ENCODE measurements at regions not wholly inside any gene's neighbourhood (a gene's known extent, or its start where the extent isn't known, plus 50 kb on each side); places are given as distances from the start of the nearest gene placed in this dataset.
"Not testable (repeated sequence)": the region's sequence is repeated elsewhere in the genome, so short reads cannot be mapped to it uniquely, and the experiment has no call there.

GRCh38 chr2:126050991-126051736 lies 604.8 kb upstream of the GYPC start (continued):
- TF ChIP-seq ZNF462 (CRISPR knock-in tag; IDR thresholded peaks at IDR 0.05) = no peak
- no peak for TF ChIP-seq EZH2phosphoT487 (IDR thresholded peaks at IDR 0.05; ENCODE audit: unreplicated experiment)
- no peak for TF ChIP-seq ETS1 (IDR thresholded peaks at IDR 0.05)
- TF ChIP-seq ZNF331 (CRISPR knock-in tag; IDR thresholded peaks at IDR 0.05; ENCODE audit: low read depth) = no peak
- no peak for TF ChIP-seq STAT1 (IDR thresholded peaks at IDR 0.05; ENCODE audit: unreplicated experiment)
- TF ChIP-seq CREB1 (CRISPR knock-in tag; IDR thresholded peaks at IDR 0.05; ENCODE audit: low read depth) = no peak
- no peak for TF ChIP-seq JUNB (IDR thresholded peaks at IDR 0.05; ENCODE audit: unreplicated experiment)
- TF ChIP-seq EZH2 (IDR thresholded peaks at IDR 0.05; ENCODE audit: low read depth, unreplicated experiment) = no peak

DNA sequence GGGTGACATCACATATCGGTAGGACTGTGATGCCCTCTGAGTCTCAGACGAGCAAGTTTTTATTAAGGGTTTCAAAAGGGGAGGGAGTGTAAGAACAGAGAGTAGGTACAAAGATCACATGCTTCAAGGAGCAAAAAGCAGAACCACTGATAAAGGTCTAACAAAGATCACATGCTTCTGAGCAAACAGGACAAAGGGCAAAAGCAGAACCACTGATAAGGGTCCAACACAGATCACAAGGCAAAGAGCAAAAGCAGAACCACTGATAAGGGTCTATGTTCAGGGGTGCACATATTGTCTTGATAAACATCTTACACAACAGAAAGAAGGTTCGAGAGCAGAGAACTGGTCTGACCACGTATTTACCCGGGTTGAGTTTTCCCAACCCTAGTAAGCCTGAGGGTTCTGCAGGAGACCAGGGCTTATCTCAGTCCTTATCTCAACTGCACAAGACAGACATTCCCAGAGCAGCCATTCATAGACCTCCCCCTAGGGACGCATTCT lies 604.2 kb upstream of the GYPC start:
- H3K4me3 Mint-ChIP-seq = not testable (repeated sequence)

More for the DNA sequence above, 604.2 kb upstream of the GYPC start:
- not testable (repeated sequence) for H3K9me2 ChIP-seq (ENCODE audit: insufficient read depth); H3F3A ChIP-seq (replicated peaks; ENCODE audit: low read depth); H3K4me2 ChIP-seq; ATAC-seq; H3K79me2 ChIP-seq (replicated peaks; ENCODE audit: insufficient read depth); H3K36me3 ChIP-seq (ENCODE audit: insufficient read depth); H3K27ac ChIP-seq (ENCODE audit: low read depth); H3K27ac Mint-ChIP-seq; H3K27me3 Mint-ChIP-seq (ENCODE audit: insufficient read depth, low read depth, poor library complexity); H3K4me3 ChIP-seq; DNase-seq (ENCODE audit: low spot score); H4K20me1 ChIP-seq (replicated peaks; ENCODE audit: insufficient read depth); H3K4me1 Mint-ChIP-seq; H3K4me1 ChIP-seq (ENCODE audit: insufficient read depth); H3K27me3 ChIP-seq (ENCODE audit: insufficient read depth); H2AFZ ChIP-seq
- H3K9me3 Mint-ChIP-seq = peaks cover 37% of the 10 kb centered on the region
- H3K36me3 Mint-ChIP-seq (ENCODE audit: low read depth) = peaks cover 23% of the 10 kb centered on the region; the same call in 1 of the 3 replicates
